ENCODE measurements at regions not wholly inside any gene's neighbourhood (a gene's known extent, or its start where the extent isn't known, plus 50 kb on each side); places are given as distances from the start of the nearest gene placed in this dataset.

DNA sequence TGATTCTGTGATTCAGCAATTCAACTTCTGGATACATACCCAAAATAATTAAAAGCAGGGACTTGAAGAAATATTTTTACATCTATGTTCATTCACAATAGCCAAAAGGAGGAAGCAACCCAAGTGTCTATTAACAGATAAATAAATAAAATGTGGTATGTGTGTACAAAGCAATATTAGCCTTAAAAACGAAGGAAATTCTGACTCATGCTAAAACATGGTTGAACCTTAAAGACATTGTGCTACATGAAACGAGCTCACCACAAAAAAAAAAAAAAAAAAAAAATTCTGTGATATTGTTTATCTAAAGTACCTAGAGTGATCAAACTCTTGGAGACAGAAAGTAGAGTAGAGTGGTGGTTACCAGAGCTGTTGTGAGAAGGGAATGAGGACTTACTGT lies 54.8 kb upstream of the TFAP2D start:
- intact Hi-C loops (cut with micrococcal nuclease), result no loop called here
- ChIA-PET POLR2A (ENCODE audit: partially characterized antibody) (no interaction called here), CTCF (ENCODE audit: partially characterized antibody) (no interaction called here)
- H3K9me3 ChIP-seq (ENCODE audit: control insufficient read depth in 1 of 2, low read length in 2 of 2), result no peaks in the 10 kb centered on the region
- H3K4me1 ChIP-seq (ENCODE audit: insufficient read depth, low read length), result no peaks in the 10 kb centered on the region
- Mint-ChIP-seq H3K9me3 (peaks cover 0 to 9% (median under 1%) of the 10 kb centered on the region in 8 donors), H3K27ac (no peak overlapping the region), H3K27me3 (no peaks in the 10 kb centered on the region), H3K4me3 (no peak overlapping the region), H3K36me3 (no peaks in the 10 kb centered on the region), H3K4me1 (no peaks in the 10 kb centered on the region)
- H3K4me3 ChIP-seq (ENCODE audit: low read length in 2 of 2), result no peak overlapping the region
- H3K27ac ChIP-seq (ENCODE audit: low read depth, low read length), result no peak overlapping the region
- H3K27me3 ChIP-seq (ENCODE audit: insufficient read depth, low read length), result no peaks in the 10 kb centered on the region
- H3K36me3 ChIP-seq (ENCODE audit: insufficient read depth, low read length), result no peaks in the 10 kb centered on the region
- no peak for DNase-seq

DNA sequence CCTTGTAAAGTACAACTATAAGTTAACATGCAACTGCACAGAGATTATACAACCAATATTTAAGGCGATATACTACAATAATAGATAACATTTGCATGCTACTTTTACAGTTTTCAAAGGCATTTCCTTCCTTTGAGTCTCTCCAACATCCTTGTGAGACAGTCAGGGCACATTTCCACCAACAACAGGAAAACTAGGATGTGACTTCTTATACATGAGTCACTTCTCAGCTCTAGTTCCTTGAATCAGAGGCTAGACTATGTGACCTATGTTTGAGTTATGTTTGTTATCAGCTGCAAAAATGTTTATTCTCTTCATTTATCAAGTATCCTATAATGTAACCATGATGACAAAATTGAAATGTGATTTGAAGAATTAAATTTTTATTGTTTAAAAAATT lies 51.7 kb upstream of the TFAP2D start:
- no peak overlapping the region for H3K4me3 ChIP-seq (ENCODE audit: low read length in 2 of 2)
- Mint-ChIP-seq H3K4me3 (no peak overlapping the region), H3K27ac (no peak overlapping the region), H3K36me3 (no peaks in the 10 kb centered on the region), H3K9me3 (peaks cover 0 to 9% (median 4%) of the 10 kb centered on the region in 8 donors), H3K27me3 (no peaks in the 10 kb centered on the region), H3K4me1 (no peaks in the 10 kb centered on the region)
- H3K4me1 ChIP-seq (ENCODE audit: insufficient read depth, low read length), result no peaks in the 10 kb centered on the region
- no peak overlapping the region for H3K27ac ChIP-seq (ENCODE audit: low read depth, low read length)
- no peaks in the 10 kb centered on the region for H3K9me3 ChIP-seq (ENCODE audit: control insufficient read depth in 1 of 2, low read length in 2 of 2)
- H3K27me3 ChIP-seq (ENCODE audit: insufficient read depth, low read length), result no peaks in the 10 kb centered on the region
- intact Hi-C loops (cut with micrococcal nuclease), result no loop called here
- ChIA-PET POLR2A (ENCODE audit: partially characterized antibody) (no interaction called here), CTCF (ENCODE audit: partially characterized antibody) (no interaction called here)
- no peak for DNase-seq
- H3K36me3 ChIP-seq (ENCODE audit: insufficient read depth, low read length), result no peaks in the 10 kb centered on the region
